HUES64 (cell line): ENCODE measurements at regions not wholly inside any gene's neighbourhood (a gene's known extent, or its start where the extent isn't known, plus 50 kb on each side); places are given as distances from the start of the nearest gene placed in this dataset.

Source experiments
- H3K27ac ChIP-seq: 2 replicates; pipeline ENCODE4 v1.7.0; 2013; ENCODE audit warnings: low read depth, low read length, inconsistent platforms
- H3K27me3 ChIP-seq: 2 replicates; pipeline ENCODE4 v1.6.1; 2013; ENCODE audit warnings: mild to moderate bottlenecking, low read length; ENCODE audit not compliant: insufficient read depth
- H3K36me3 ChIP-seq: 2 replicates; pipeline ENCODE4 v1.6.1; 2013; ENCODE audit warnings: mild to moderate bottlenecking, low read length; ENCODE audit not compliant: insufficient read depth
- H3K4me1 ChIP-seq: 2 replicates; pipeline ENCODE4 v1.6.1; 2013; ENCODE audit warnings: mild to moderate bottlenecking, low read length, moderate library complexity; ENCODE audit not compliant: insufficient read depth
- H3K4me3 ChIP-seq: 2 replicates; pipeline ENCODE4 v1.5.1; 2013; ENCODE audit warnings: mild to moderate bottlenecking, low read length, moderate library complexity
- H3K9ac ChIP-seq: 2 replicates; pipeline ENCODE4 v1.6.1; 2013; ENCODE audit warnings: mild to moderate bottlenecking, low read depth, low read length
- H3K9me3 ChIP-seq: 2 replicates; pipeline ENCODE4 v1.6.1; 2013; ENCODE audit warnings: low read depth, low read length; ENCODE audit not compliant: insufficient read depth
- WGBS: fragments of 150-250, 120-280 bp; methylation state at CpG from one replicate; pipeline ENCODE4 v1.1.7; 2013; ENCODE audit warnings: missing lambda C conversion rate; 5-methylcytosine and 5-hydroxymethylcytosine counted together

DNA sequence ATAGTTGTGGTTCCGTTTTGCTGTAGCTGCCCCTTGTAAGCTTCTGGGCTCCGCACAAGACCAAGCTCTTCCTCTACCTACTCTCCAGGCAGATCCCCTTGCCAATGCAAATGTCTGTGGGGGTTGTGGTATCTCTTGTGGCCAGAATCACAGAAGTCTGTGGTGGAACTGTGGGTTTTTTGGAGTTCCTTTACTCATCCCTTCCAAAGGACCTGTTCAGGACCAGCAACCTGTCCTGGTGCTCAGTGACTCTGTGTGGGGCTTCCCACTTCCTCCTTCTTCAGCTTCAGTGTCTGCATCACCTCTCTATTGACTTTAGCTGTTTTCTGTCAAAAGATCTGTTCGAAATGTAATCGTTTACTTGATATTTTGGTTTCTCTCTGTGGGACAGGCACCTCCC is 441.3 kb upstream of the ADAMTSL1 start:
- peaks cover 17% of the 10 kb centered on the region for H3K4me1 ChIP-seq
- H3K4me3 ChIP-seq, result no peak overlapping the region
- H3K27ac ChIP-seq, result no peak overlapping the region
- no peaks in the 10 kb centered on the region for H3K27me3 ChIP-seq
- H3K36me3 ChIP-seq, result no peaks in the 10 kb centered on the region
- 100% methylated on average over 2 of the region's 4 CpGs for WGBS
- H3K9me3 ChIP-seq, result no peaks in the 10 kb centered on the region
- H3K9ac ChIP-seq, result no peak overlapping the region

DNA sequence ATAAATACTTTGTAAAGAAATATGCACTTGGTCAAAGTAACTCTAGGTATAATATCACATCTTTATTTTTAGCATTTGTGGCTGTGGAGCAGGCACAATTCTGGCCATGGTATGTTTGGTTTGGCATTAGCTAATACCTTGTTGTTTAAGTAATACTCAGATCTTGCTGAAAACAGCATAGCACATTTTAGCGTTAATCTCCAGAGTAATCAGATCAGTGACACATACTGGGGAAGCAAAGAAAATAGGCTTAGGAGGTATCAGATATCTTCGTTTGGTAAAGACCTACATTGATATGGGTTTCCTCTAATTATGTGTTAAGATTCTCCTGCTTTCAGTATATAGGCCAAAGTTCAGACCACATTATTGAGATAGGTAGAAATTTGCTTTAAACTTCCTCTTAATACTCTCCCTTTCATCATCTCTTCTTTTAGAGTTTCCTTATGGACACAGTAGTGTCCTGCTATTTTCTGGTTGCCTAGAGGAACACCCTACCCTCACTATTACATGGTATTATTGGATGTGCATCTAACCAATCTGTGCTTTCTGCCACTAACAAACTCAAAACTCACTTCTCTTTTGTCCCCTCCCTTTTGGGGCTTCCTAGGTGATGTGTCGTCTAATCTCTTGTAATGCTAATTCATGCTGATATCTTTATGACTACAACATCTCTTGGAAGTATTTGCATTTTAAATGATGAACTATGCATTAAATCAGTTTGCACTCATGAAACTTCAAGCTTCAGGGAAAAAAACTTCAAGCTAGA is 437.3 kb upstream of the ADAMTSL1 start:
- peak overlapping the region; percentile 35; the same call in 1 of the 2 replicates for H3K27ac ChIP-seq
- H3K27me3 ChIP-seq, result no peaks in the 10 kb centered on the region
- peaks cover 17% of the 10 kb centered on the region for H3K4me1 ChIP-seq
- no peaks in the 10 kb centered on the region for H3K9me3 ChIP-seq
- H3K36me3 ChIP-seq, result no peaks in the 10 kb centered on the region
- WGBS, result 63% methylated on average over 2 of the region's 3 CpGs
- H3K9ac ChIP-seq, result no peak overlapping the region
- no peak overlapping the region for H3K4me3 ChIP-seq

GRCh38 chr9:18037981-18038380 is 436.0 kb upstream of the ADAMTSL1 start:
- H3K9me3 ChIP-seq, result no peaks in the 10 kb centered on the region
- H3K9ac ChIP-seq, result no peak overlapping the region
- no peak overlapping the region for H3K4me3 ChIP-seq
- H3K36me3 ChIP-seq, result no peaks in the 10 kb centered on the region
- peaks cover 17% of the 10 kb centered on the region for H3K4me1 ChIP-seq
- WGBS, result 89% methylated on average over 6 of the region's 6 CpGs
- H3K27me3 ChIP-seq, result no peaks in the 10 kb centered on the region
- H3K27ac ChIP-seq, result no peak overlapping the region

DNA sequence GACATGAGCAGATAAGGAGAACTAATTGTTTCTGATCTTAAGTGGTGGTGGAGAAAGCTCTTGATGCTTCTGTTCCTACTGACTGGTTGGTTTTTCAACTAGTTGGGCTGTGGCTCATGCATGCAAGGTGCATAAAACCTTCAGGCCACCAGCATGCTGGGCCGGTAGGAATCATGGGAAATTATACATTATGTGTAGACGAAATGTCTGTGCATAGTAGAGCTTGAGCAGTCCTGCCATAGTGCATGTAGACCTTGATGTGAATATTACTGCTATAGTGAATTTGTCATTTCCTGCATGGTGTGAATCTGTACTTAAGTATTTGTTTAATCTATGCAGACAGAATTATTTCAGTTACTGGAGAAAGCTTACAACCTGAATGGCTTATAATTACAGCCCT is 433.6 kb upstream of the ADAMTSL1 start:
- Histone ChIP-seq H3K27me3 (no peaks in the 10 kb centered on the region), H3K36me3 (no peaks in the 10 kb centered on the region), H3K9me3 (no peaks in the 10 kb centered on the region), H3K27ac (no peak overlapping the region), H3K9ac (no peak overlapping the region), H3K4me3 (no peak overlapping the region), H3K4me1 (peaks cover 17% of the 10 kb centered on the region)
- 92% methylated on average over 2 of the region's 2 CpGs for WGBS

DNA sequence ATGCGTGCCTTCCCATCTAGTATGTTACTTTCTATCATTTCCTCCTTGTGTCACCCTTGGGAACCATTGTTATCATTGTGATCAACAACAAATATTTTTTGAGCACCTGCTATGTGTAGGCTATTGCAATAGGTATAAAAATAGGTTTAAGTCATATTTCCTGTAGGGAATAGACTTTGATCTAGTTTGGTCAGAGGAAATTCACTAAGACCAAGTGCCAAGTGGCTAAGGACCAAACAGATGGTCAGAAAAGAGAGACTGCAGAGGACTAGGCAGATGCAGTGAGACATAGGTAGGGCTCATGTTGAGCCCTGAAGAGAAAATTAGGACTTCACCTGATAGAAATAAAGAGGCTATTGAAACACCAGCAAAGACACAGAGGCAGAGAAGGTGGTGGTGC is 430.0 kb upstream of the ADAMTSL1 start:
- H3K27me3 ChIP-seq, result no peaks in the 10 kb centered on the region
- H3K9ac ChIP-seq, result no peak overlapping the region
- H3K27ac ChIP-seq, result no peak overlapping the region
- no peaks in the 10 kb centered on the region for H3K36me3 ChIP-seq
- no peaks in the 10 kb centered on the region for H3K4me1 ChIP-seq
- 94% methylated on average over 1 of the region's 1 CpG for WGBS
- H3K9me3 ChIP-seq, result no peaks in the 10 kb centered on the region
- H3K4me3 ChIP-seq, result no peak overlapping the region

DNA sequence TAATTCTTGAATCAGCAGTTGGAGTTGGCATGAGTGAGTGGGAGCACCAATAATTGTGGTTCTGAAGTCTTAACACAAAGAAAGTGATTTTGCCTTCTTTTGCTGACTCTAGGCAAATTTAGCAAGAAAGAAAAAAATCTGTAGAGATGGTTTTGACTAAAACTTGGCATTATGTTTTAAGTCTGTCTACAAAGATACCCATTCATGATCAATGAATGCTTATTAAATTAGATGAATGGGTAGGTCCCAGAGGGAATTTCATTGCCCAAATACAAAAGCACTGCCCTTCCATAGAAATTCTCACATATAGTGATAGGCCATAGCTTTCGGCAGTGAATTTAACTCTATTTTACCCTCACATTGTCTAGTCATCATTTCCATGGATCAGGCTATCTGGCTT is 428.6 kb upstream of the ADAMTSL1 start:
- Histone ChIP-seq H3K4me1 (no peaks in the 10 kb centered on the region), H3K27me3 (no peaks in the 10 kb centered on the region), H3K36me3 (no peaks in the 10 kb centered on the region), H3K9me3 (no peaks in the 10 kb centered on the region), H3K4me3 (no peak overlapping the region), H3K9ac (no peak overlapping the region), H3K27ac (no peak overlapping the region)
- 93% methylated on average over 1 of the region's 1 CpG for WGBS

- Histone ChIP-seq H3K4me3 (no peak overlapping the region), H3K27ac (no peak overlapping the region), H3K9ac (no peak overlapping the region), H3K4me1 (no peaks in the 10 kb centered on the region), H3K36me3 (no peaks in the 10 kb centered on the region), H3K27me3 (no peaks in the 10 kb centered on the region), H3K9me3 (no peaks in the 10 kb centered on the region)
- WGBS, result 93% methylated on average over 1 of the region's 1 CpG
These were observed 427.9 kb upstream of the ADAMTSL1 start for GRCh38 chr9:18046068-18046467.

- H3K9me3 ChIP-seq, result no peaks in the 10 kb centered on the region
- no peaks in the 10 kb centered on the region for H3K27me3 ChIP-seq
- no peak overlapping the region for H3K4me3 ChIP-seq
- WGBS, result 91% methylated on average over 2 of the region's 2 CpGs
- no peaks in the 10 kb centered on the region for H3K36me3 ChIP-seq
- H3K4me1 ChIP-seq, result no peaks in the 10 kb centered on the region
- no peak overlapping the region for H3K9ac ChIP-seq
- no peak overlapping the region for H3K27ac ChIP-seq
These were observed 422.3 kb upstream of the ADAMTSL1 start for GRCh38 chr9:18051638-18052037.

- H3K4me3 ChIP-seq, result no peak overlapping the region
- H3K36me3 ChIP-seq, result no peaks in the 10 kb centered on the region
These were observed 421.9 kb upstream of the ADAMTSL1 start for GRCh38 chr9:18052060-18052459.

GRCh38 chr9:18056269-18056992 is 417.5 kb upstream of the ADAMTSL1 start:
- no peaks in the 10 kb centered on the region for H3K9me3 ChIP-seq
- H3K27me3 ChIP-seq, result no peaks in the 10 kb centered on the region
- no peak overlapping the region for H3K4me3 ChIP-seq
- H3K36me3 ChIP-seq, result no peaks in the 10 kb centered on the region
- H3K9ac ChIP-seq, result no peak overlapping the region
- WGBS, result 87% methylated on average over 8 of the region's 8 CpGs
- H3K27ac ChIP-seq, result no peak overlapping the region
- no peaks in the 10 kb centered on the region for H3K4me1 ChIP-seq

More at GRCh38 chr9:18052060-18052459, 421.9 kb upstream of the ADAMTSL1 start:
- H3K9me3 ChIP-seq, result no peaks in the 10 kb centered on the region
- no peak overlapping the region for H3K27ac ChIP-seq
- no peaks in the 10 kb centered on the region for H3K4me1 ChIP-seq
- H3K9ac ChIP-seq, result no peak overlapping the region
- no peaks in the 10 kb centered on the region for H3K27me3 ChIP-seq

- no peaks in the 10 kb centered on the region for H3K36me3 ChIP-seq
- no peak overlapping the region for H3K27ac ChIP-seq
- H3K9ac ChIP-seq, result no peak overlapping the region
- no peaks in the 10 kb centered on the region for H3K4me1 ChIP-seq
- WGBS, result 91% methylated on average over 3 of the region's 4 CpGs
- H3K9me3 ChIP-seq, result no peaks in the 10 kb centered on the region
- H3K27me3 ChIP-seq, result no peaks in the 10 kb centered on the region
- H3K4me3 ChIP-seq, result no peak overlapping the region
These were observed 417.0 kb upstream of the ADAMTSL1 start for GRCh38 chr9:18056993-18057369.
